H9 (cell line): ENCODE measurements at regions not wholly inside any gene's neighbourhood (a gene's known extent, or its start where the extent isn't known, plus 50 kb on each side); places are given as distances from the start of the nearest gene placed in this dataset.

Source experiments
- DNase-seq: peaks from one replicate; pipeline ENCODE4 v3.0.0-alpha.2; 2017
- H2AFZ ChIP-seq: one replicate; pipeline ENCODE4 v1.6.1; 2013; ENCODE audit warnings: mild to moderate bottlenecking, low read length, control low read depth, moderate library complexity
- H2AK5ac ChIP-seq: 2 replicates; pipeline ENCODE4 v1.6.1; 2013; ENCODE audit warnings: low read length, control low read depth, mixed read lengths; ENCODE audit not compliant: insufficient read length
- H2BK120ac ChIP-seq: one replicate; pipeline ENCODE4 v1.6.1; 2013; ENCODE audit warnings: low read depth, mild to moderate bottlenecking, low read length, control low read depth, inconsistent platforms; ENCODE audit not compliant: poor library complexity, severe bottlenecking
- H2BK12ac ChIP-seq: 2 replicates; pipeline ENCODE4 v1.6.1; 2013; ENCODE audit warnings: low read length, control low read depth, mixed read lengths, low read depth; ENCODE audit not compliant: insufficient read length
- H2BK15ac ChIP-seq: 2 replicates; pipeline ENCODE4 v1.6.1; 2013; ENCODE audit warnings: low read depth, low read length, control low read depth
- H2BK20ac ChIP-seq: one replicate; pipeline ENCODE4 v1.6.1; 2013; ENCODE audit warnings: low read depth, mild to moderate bottlenecking, low read length, control low read depth, inconsistent platforms; ENCODE audit not compliant: poor library complexity, severe bottlenecking
- H2BK5ac ChIP-seq: 2 replicates; pipeline ENCODE4 v1.6.1; 2013; ENCODE audit warnings: low read length, control low read depth, mixed read lengths; ENCODE audit not compliant: insufficient read length
- H3K14ac ChIP-seq: 2 replicates; pipeline ENCODE4 v1.6.1; 2013; ENCODE audit warnings: low read length, control low read depth; ENCODE audit not compliant: insufficient read depth
- H3K18ac ChIP-seq: 2 replicates; pipeline ENCODE4 v1.6.1; 2013; ENCODE audit warnings: low read depth, mild to moderate bottlenecking, mixed read lengths, low read length, control low read depth; ENCODE audit not compliant: insufficient read length
- H3K23ac ChIP-seq: 2 replicates; pipeline ENCODE4 v1.6.1; 2013; ENCODE audit warnings: low read length, control low read depth, mixed read lengths, low read depth; ENCODE audit not compliant: insufficient read length
- H3K23me2 ChIP-seq: 2 replicates; pipeline ENCODE4 v1.6.1; 2013; ENCODE audit warnings: low read depth, mild to moderate bottlenecking, mixed read lengths, low read length, control low read depth; ENCODE audit not compliant: insufficient read length, poor library complexity, severe bottlenecking
- H3K27ac ChIP-seq: 2 replicates; pipeline ENCODE4 v1.5.1; 2013; ENCODE audit warnings: low read length, control low read depth, mixed read lengths, low read depth; ENCODE audit not compliant: insufficient read length
- H3K27me3 ChIP-seq: 2 replicates; pipeline ENCODE4 v1.6.1; 2013; ENCODE audit warnings: low read length, control low read depth, inconsistent platforms; ENCODE audit not compliant: insufficient read depth
- H3K4ac ChIP-seq: 2 replicates; pipeline ENCODE4 v1.6.1; 2013; ENCODE audit warnings: low read depth, mild to moderate bottlenecking, control low read depth, inconsistent platforms, low read length, moderate library complexity
- H3K4me1 ChIP-seq: 2 replicates; pipeline ENCODE4 v1.6.1; 2013; ENCODE audit warnings: low read length, control low read depth, inconsistent platforms; ENCODE audit not compliant: insufficient read depth
- H3K4me2 ChIP-seq: 2 replicates; pipeline ENCODE4 v1.6.1; 2013; ENCODE audit warnings: low read length, control low read depth, mixed read lengths; ENCODE audit not compliant: insufficient read length, insufficient read depth
- H3K56ac ChIP-seq: 2 replicates; pipeline ENCODE4 v1.6.1; 2013; ENCODE audit warnings: low read depth, mild to moderate bottlenecking, mixed read lengths, low read length, control low read depth; ENCODE audit not compliant: insufficient read length
- H3K79me1 ChIP-seq: 2 replicates; pipeline ENCODE4 v1.6.1; 2013; ENCODE audit warnings: low read depth, mild to moderate bottlenecking, moderate library complexity, low read length, control low read depth, inconsistent platforms; ENCODE audit not compliant: insufficient read depth, poor library complexity, severe bottlenecking
- H3K79me2 ChIP-seq: 2 replicates; pipeline ENCODE4 v1.6.1; 2013; ENCODE audit warnings: low read length, control low read depth, inconsistent platforms; ENCODE audit not compliant: insufficient read depth
- H3K9ac ChIP-seq: 2 replicates; pipeline ENCODE4 v1.6.1; 2013; ENCODE audit warnings: low read length, control low read depth, mixed read lengths; ENCODE audit not compliant: insufficient read length; ENCODE audit errors: extremely low read depth
- H3K9me3 ChIP-seq: one replicate; pipeline ENCODE4 v1.6.1; 2013; ENCODE audit warnings: low read depth, low read length, inconsistent platforms; ENCODE audit not compliant: control insufficient read depth
- H3T11ph ChIP-seq: one replicate; pipeline ENCODE4 v1.6.1; 2013; ENCODE audit warnings: mild to moderate bottlenecking, low read length, control low read depth, inconsistent platforms
- H4K20me1 ChIP-seq: one replicate; pipeline ENCODE4 v1.6.1; 2013; ENCODE audit not compliant: control insufficient read depth, insufficient read length, insufficient read depth
- H4K5ac ChIP-seq: 2 replicates; pipeline ENCODE4 v1.6.1; 2013; ENCODE audit warnings: low read depth, mild to moderate bottlenecking, mixed read lengths, low read length, control low read depth; ENCODE audit not compliant: insufficient read length
- H4K8ac ChIP-seq: replicated peaks from 2 replicates; pipeline ENCODE4 v1.6.1; 2013; ENCODE audit warnings: low read length, control low read depth, mixed read lengths, low read depth; ENCODE audit not compliant: insufficient read length
- H4K91ac ChIP-seq: 2 replicates; pipeline ENCODE4 v1.6.1; 2013; ENCODE audit warnings: low read depth, mild to moderate bottlenecking, moderate library complexity, mixed read lengths, low read length, control low read depth; ENCODE audit not compliant: insufficient read length
- H3K27ac Mint-ChIP-seq, 3 experiments: 2 replicates in 2 of 3; 3 replicates in 1 of 3; pipeline ENCODE4 v1.8.0; 2020 to 2021; ENCODE audit warnings: mixed read lengths in 3 of 3, mild to moderate bottlenecking in 1 of 3, moderate library complexity in 1 of 3
- H3K27me3 Mint-ChIP-seq: 2 replicates; pipeline ENCODE4 v1.8.0; 2021; ENCODE audit warnings: low read depth, mild to moderate bottlenecking, moderate library complexity, mixed read lengths
- H3K36me3 Mint-ChIP-seq, 3 experiments: 2 replicates in 2 of 3; 3 replicates in 1 of 3; pipeline ENCODE4 v1.8.0; 2020 to 2021; ENCODE audit warnings: low read depth in 3 of 3, mixed read lengths in 3 of 3; ENCODE audit not compliant: insufficient read depth in 1 of 3
- H3K4me1 Mint-ChIP-seq, 2 experiments: 2 replicates each; pipeline ENCODE4 v1.8.0; 2020; ENCODE audit warnings: mixed read lengths in 2 of 2
- H3K4me3 Mint-ChIP-seq, 2 experiments: 2 replicates in 1 of 2; 3 replicates in 1 of 2; pipeline ENCODE4 v1.8.0; 2020 to 2021; ENCODE audit warnings: mild to moderate bottlenecking in 2 of 2, mixed read lengths in 2 of 2, moderate library complexity in 1 of 2
- H3K9me3 Mint-ChIP-seq, 2 experiments: 2 replicates in 1 of 2; 3 replicates in 1 of 2; pipeline ENCODE4 v1.8.0; 2020; ENCODE audit warnings: mild to moderate bottlenecking in 2 of 2, mixed read lengths in 2 of 2, moderate library complexity in 1 of 2
- CTCF ChIP-seq: fragments of 200-600 bp; sonication (generic); conservative IDR thresholded peaks from 3 replicates; pipeline ENCODE4 v1.8.0; 2021; ENCODE audit warnings: antibody characterized with exemption, mild to moderate bottlenecking
- WGBS: extraction: QIAGEN DNeasy Blood & Tissue Kit; methylation state at CpG from one replicate; pipeline ENCODE4 v1.1.7; 2013; ENCODE audit warnings: missing lambda C conversion rate, low lambda C conversion rate, mixed read lengths; ENCODE audit not compliant: insufficient read length; ENCODE audit errors: extremely low coverage; 5-methylcytosine and 5-hydroxymethylcytosine counted together

- H3K36me3 Mint-ChIP-seq, result no peaks in the 10 kb centered on the region; a peak in 1 of 7 replicates
- no peak overlapping the region for H3K4me2 ChIP-seq
Measured at GRCh38 chr17:71546419-71546818, 574.4 kb upstream of the SOX9 start.

More at GRCh38 chr17:71546419-71546818, 574.4 kb upstream of the SOX9 start:
- Histone ChIP-seq H3K79me2 (no peaks in the 10 kb centered on the region), H4K20me1 (no peaks in the 10 kb centered on the region), H3T11ph (no peak overlapping the region), H4K91ac (no peak overlapping the region), H2BK12ac (no peak overlapping the region), H3K18ac (no peak overlapping the region), H3K79me1 (no peaks in the 10 kb centered on the region), H3K9me3 (no peaks in the 10 kb centered on the region), H3K4me1 (no peaks in the 10 kb centered on the region), H3K56ac (no peak overlapping the region), H3K9ac (no peak overlapping the region), H4K5ac (no peak overlapping the region), H3K23ac (no peak overlapping the region), H3K4ac (no peak overlapping the region), H3K23me2 (no peaks in the 10 kb centered on the region), H4K8ac (no peak overlapping the region), H2BK20ac (no peak overlapping the region), H2BK5ac (no peak overlapping the region), H3K14ac (no peak overlapping the region), H3K27ac (no peak overlapping the region), H2AK5ac (no peak overlapping the region), H3K27me3 (no peaks in the 10 kb centered on the region), H2AFZ (no peak overlapping the region), H2BK120ac (no peak overlapping the region), H2BK15ac (no peak overlapping the region)
- Mint-ChIP-seq H3K4me1 (peaks cover 15 to 18% of the 10 kb centered on the region in 2 experiments), H3K4me3 (no peak overlapping the region), H3K27me3 (no peaks in the 10 kb centered on the region), H3K9me3 (no peaks in the 10 kb centered on the region; a peak in 1 of 5 replicates), H3K27ac (no peak overlapping the region)
- WGBS, result no CpG with 5 or more reads among the region's 2 CpGs
- no peak for TF ChIP-seq CTCF
- DNase-seq, result no peak
